Suprapubic skin (tissue), 4 donors: ENCODE measurements at regions not wholly inside any gene's neighbourhood (a gene's known extent, or its start where the extent isn't known, plus 50 kb on each side); places are given as distances from the start of the nearest gene placed in this dataset.
"Not testable (repeated sequence)": the region's sequence is repeated elsewhere in the genome, so short reads cannot be mapped to it uniquely, and the experiment has no call there.

Experiments
- CTCF ChIP-seq, 2 donors: fragments of 200-600 bp in 1 of 2; fragments of 450-650 bp in 1 of 2; sonication (generic) in 1 of 2; IDR thresholded peaks; one replicate each; pipeline ENCODE4 v1.5.1; 2016 to 2019; ENCODE audit warnings: antibody characterized with exemption in 2 of 2, mild to moderate bottlenecking in 1 of 2, moderate library complexity in 1 of 2
- EP300 ChIP-seq: sonication (generic); formaldehyde crosslinking; IDR thresholded peaks from one replicate; pipeline ENCODE4 v1.6.1; 2017; ENCODE audit warnings: antibody characterized with exemption
- POLR2A ChIP-seq, 2 donors: fragments of 450-650 bp; IDR thresholded peaks; one replicate each; pipeline ENCODE4 v1.6.1; 2017; ENCODE audit warnings: antibody characterized with exemption in 2 of 2, mild to moderate bottlenecking in 2 of 2, moderate library complexity in 2 of 2
- POLR2AphosphoS5 ChIP-seq, 3 donors: sonication (generic); formaldehyde crosslinking; IDR thresholded peaks; one replicate each; pipeline ENCODE4 v1.6.1; 2017; ENCODE audit warnings: antibody characterized with exemption in 3 of 3

- not testable (repeated sequence) for TF ChIP-seq CTCF (IDR thresholded peaks at IDR 0.05); EP300; POLR2A (IDR thresholded peaks at IDR 0.05); POLR2AphosphoS5 (IDR thresholded peaks at IDR 0.05)
Measured at GRCh38 chr1:239081947-239082346, 304.4 kb upstream of the CHRM3 start.
